CMK (cell line): ENCODE measurements at regions not wholly inside any gene's neighbourhood (a gene's known extent, or its start where the extent isn't known, plus 50 kb on each side); places are given as distances from the start of the nearest gene placed in this dataset.
"Not testable (repeated sequence)": the region's sequence is repeated elsewhere in the genome, so short reads cannot be mapped to it uniquely, and the experiment has no call there.

Experiments used
- DNase-seq: peaks from one replicate; pipeline ENCODE4 v3.0.0-alpha.2; 2010; ENCODE audit warnings: low read depth

DNA sequence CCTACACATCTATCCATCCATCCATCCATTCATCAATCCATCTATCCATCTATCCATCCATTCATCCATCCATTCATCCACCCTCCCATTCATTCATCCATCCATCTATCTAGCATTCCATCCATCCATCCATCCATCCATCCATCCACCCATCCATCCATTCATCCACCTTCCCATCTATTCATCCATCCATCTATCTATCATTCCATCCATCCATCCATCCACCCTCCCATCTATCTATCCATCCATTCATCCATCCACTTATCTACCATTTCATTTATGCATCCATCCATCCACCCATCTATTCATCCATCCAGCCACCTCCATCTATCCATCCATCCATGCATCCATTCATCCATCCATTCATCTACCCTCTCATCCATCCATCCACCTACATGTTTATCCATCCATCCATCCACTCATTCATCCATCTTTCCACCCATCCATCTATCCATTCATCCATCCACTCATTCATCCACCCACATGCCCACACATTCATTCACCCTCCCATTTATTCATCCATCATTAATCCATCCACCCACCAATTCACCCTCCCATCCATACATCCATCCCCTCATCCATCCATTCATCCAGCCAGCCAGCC, 258.5 kb downstream of the CRLF2 start:
- DNase-seq = no peak

DNA sequence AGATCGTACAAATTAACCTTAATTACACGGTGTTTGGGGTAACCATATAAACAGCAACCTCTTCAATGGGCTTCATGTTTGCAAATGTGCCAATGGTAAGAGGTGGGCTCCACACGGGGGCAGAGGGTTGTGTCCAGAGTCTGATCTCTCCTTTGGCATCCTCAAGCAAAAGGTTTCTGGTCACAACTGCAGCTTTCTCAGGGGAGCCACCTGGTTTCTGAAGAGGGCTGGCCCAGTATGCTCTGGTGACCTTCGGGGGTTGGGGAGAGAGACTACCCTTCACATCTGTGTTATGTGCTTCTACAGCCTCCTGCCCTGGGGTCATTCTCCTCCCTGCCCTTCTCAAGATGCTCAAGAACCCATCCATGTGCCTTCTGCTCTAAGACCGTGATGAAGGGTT, 259.6 kb downstream of the CRLF2 start:
- no peak for DNase-seq

GRCh38 chrX:947262-947661, 265.2 kb downstream of the CRLF2 start:
- not testable (repeated sequence) for DNase-seq

GRCh38 chrX:943035-943434, 269.4 kb downstream of the CRLF2 start:
- no peak for DNase-seq

DNA sequence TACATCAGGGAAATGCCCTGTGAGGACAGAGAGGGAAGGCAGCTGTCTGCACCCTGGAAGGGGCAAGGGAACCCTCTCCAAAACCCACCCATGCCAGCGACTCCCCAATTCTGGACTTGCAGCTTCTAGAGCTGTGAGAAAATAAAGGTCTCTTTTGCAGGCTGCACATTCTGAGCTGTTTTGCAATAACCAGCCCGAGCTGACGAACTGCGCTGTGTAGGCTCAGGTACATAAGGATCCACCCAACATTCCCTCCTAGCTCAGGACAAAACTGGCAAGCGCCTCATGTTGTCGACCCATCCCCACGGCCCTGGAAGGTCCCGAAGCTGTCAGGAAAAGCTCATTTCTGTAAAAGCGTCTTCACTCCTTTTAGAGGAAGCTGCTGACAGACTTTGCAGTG, 271.8 kb downstream of the CRLF2 start:
- DNase-seq = no peak

- no peak for DNase-seq
Observed at GRCh38 chrX:936979-937769, 275.3 kb downstream of the CRLF2 start.

- no peak for DNase-seq
Observed at GRCh38 chrX:933611-934010, 278.8 kb downstream of the CRLF2 start.

- DNase-seq = no peak
Observed at GRCh38 chrX:928606-929005, 283.8 kb downstream of the CRLF2 start.

GRCh38 chrX:926991-927390, 285.5 kb downstream of the CRLF2 start:
- no peak for DNase-seq

GRCh38 chrX:926070-926469, 286.4 kb downstream of the CRLF2 start:
- DNase-seq = no peak

DNA sequence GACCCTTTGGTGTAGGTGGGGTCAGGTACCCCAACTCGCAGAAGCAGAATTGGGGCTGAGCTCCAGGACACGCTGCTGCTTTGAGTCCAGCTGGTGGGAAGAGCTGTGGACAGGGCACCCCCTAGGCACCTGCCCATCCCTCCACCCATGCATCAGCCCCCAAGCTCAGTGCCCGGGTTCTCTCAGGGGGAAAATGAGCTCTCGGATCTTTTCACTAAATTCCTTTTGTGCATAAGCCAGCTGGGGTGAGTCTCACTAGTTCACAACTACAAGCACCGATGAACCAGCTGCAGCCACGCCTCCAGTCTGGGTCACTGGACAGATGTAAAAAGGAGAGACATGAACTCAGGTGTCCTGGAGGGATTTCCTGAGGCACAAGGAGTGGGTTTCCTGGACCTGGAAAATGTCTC, 286.8 kb downstream of the CRLF2 start:
- DNase-seq = no peak

GRCh38 chrX:925094-925493, 287.4 kb downstream of the CRLF2 start:
- no peak for DNase-seq

DNA sequence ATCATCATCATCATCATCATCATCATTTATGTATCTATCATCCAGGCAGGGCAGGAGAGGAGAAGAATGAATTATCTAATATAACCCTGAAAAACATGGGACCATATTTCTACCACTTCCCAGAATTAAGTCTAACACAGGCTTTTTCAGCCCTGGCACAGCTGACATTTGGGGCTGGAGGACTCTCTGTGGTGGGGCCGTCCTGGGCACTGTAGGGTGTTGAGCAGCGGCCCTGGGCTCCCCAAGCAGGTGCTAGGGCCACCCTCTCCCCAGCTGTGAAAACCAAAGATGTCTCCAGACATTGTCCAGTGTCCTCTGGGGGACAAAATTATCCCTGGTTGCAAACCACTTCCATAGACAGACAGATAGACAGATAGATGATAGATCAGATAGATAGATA, 288.4 kb downstream of the CRLF2 start:
- DNase-seq = no peak

DNA sequence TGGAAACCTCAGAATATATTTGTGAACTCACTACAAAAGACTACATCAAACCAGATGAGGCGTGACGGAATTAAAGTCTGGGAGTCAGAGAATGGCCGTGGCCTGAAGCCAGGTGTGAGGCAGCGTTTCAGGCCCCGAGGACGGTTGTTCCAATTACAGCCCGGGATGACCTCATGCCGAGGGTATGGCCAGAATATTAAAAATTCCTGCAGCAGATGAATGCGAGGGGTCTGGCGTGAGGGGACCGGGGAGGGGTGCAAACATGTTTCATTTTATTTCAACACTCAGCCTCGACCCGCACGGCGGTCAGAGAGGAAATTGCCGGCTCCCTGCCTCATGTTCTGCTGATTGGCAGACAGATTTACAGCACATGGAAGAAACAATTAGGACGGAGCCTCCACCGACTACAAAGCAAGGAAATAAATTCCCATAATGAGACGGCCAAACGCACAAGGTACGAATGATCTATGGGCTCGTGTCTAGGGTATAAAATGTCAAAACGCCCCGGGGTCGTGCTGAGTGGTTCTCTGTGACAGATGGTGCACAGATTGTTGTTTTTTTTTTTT, 289.7 kb downstream of the SHOX start:
- no peak for DNase-seq

DNA sequence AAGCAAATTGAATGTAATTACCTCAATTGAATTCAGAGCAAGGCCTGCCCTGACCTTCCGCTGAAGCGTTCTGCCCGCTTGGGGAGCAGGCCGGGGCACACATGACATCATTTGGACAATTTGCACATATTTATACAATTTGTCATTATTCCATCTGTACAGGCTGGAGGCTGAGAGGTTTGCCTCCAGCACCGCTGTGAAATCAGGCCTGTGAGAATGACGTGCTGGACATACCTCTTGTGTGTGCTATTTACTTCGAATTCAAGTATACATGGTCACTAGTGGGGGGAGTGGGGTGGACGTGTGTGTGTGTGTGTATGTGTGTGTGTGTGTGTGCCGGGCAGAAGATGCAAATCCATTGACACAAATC, 285.6 kb downstream of the SHOX start:
- DNase-seq = no peak

GRCh38 chrX:915427-916229, 285.0 kb downstream of the SHOX start:
- no peak for DNase-seq

DNA sequence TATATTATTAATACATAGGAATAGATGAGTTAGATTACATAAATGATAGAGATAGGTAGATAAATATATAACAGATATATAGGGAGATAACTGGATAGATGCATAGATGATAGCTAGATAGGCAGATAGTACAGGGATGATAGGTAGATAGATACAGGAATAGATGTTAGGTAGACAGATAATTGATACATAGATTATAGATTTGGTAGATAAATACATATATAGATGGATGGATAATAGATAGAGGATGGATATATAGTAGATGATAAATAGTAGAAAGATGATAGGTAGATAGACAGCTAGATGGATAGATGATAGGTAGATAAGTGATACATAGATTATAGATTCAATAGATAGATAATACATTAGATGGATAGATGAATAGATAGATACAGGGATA, 283.6 kb downstream of the SHOX start:
- DNase-seq = no peak

GRCh38 chrX:912677-913076, 282.1 kb downstream of the SHOX start:
- DNase-seq = no peak

GRCh38 chrX:909068-909467, 278.5 kb downstream of the SHOX start:
- DNase-seq = not testable (repeated sequence)

DNA sequence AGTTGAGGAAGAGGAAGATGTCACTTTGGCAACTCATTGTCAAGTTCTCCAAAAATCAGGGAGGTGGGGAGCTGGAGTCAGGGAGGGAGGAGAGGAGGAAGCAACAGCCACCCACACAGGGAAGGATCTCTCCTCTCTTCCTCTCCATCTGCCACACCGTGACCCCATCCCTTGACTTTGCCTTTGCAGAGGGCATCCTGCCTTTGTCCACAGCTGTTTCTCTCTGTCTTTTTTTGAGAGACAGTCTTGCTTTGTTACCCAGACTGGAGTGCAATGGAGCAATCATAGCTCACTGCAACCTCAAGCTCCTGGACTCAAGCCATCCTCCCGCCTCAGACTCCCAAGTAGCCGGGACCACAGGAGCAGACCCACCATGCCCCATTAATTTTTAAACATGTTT, 276.0 kb downstream of the SHOX start:
- no peak for DNase-seq

- no peak for DNase-seq
Observed at GRCh38 chrX:905848-906566, 275.4 kb downstream of the SHOX start.

GRCh38 chrX:903116-903515, 272.5 kb downstream of the SHOX start:
- no peak for DNase-seq
